Mesenchymal stem cell (in vitro differentiated cells and primary cell): ENCODE measurements at regions not wholly inside any gene's neighbourhood (a gene's known extent, or its start where the extent isn't known, plus 50 kb on each side); places are given as distances from the start of the nearest gene placed in this dataset.

ENCODE experiments used
- DNase-seq: peaks from one replicate; pipeline ENCODE4 v3.0.0-alpha.2; 2013
- H2AFZ ChIP-seq: one replicate; pipeline ENCODE4 v1.6.1; 2013; ENCODE audit warnings: low read depth, mild to moderate bottlenecking, control low read depth, inconsistent platforms, low read length, moderate library complexity
- H2AK5ac ChIP-seq: 2 replicates; pipeline ENCODE4 v1.6.1; 2013; ENCODE audit warnings: low read length, moderate library complexity, mild to moderate bottlenecking, inconsistent platforms; ENCODE audit not compliant: severe bottlenecking
- H2BK120ac ChIP-seq: one replicate; pipeline ENCODE4 v1.6.1; 2013; ENCODE audit warnings: low read depth, mild to moderate bottlenecking, inconsistent platforms, low read length, moderate library complexity
- H2BK12ac ChIP-seq, 2 experiments: one replicate each; pipeline ENCODE4 v1.6.1; 2013; ENCODE audit warnings: inconsistent platforms in 2 of 2, low read length in 2 of 2, mild to moderate bottlenecking in 2 of 2, moderate library complexity in 2 of 2, control low read depth in 1 of 2
- H2BK15ac ChIP-seq: one replicate; pipeline ENCODE4 v1.6.1; 2013; ENCODE audit warnings: mild to moderate bottlenecking, low read depth, inconsistent platforms; ENCODE audit not compliant: poor library complexity, severe bottlenecking
- H2BK5ac ChIP-seq: 2 replicates; pipeline ENCODE4 v1.6.1; 2013; ENCODE audit warnings: low read depth, mild to moderate bottlenecking, low read length, control low read depth, inconsistent platforms; ENCODE audit not compliant: poor library complexity, severe bottlenecking
- H3K14ac ChIP-seq, 2 experiments: one replicate each; pipeline ENCODE4 v1.6.1; 2013; ENCODE audit warnings: inconsistent platforms in 2 of 2, low read length in 2 of 2, control low read depth in 1 of 2, mild to moderate bottlenecking in 1 of 2, moderate library complexity in 1 of 2
- H3K18ac ChIP-seq, 2 experiments: one replicate each; pipeline ENCODE4 v1.6.1; 2013; ENCODE audit warnings: inconsistent platforms in 2 of 2, low read length in 2 of 2, control low read depth in 1 of 2, low read depth in 1 of 2, mild to moderate bottlenecking in 1 of 2
- H3K23ac ChIP-seq, 2 experiments: one replicate each; pipeline ENCODE4 v1.6.1; 2013; ENCODE audit warnings: inconsistent platforms in 2 of 2, low read length in 2 of 2, mild to moderate bottlenecking in 2 of 2, moderate library complexity in 2 of 2, control low read depth in 1 of 2
- H3K27ac ChIP-seq: 2 replicates; pipeline ENCODE4 v1.5.1; 2013; ENCODE audit warnings: mild to moderate bottlenecking, moderate library complexity, low read length, control low read depth, inconsistent platforms; ENCODE audit not compliant: poor library complexity, severe bottlenecking
- H3K27me3 ChIP-seq, 2 experiments: 2 replicates each; pipeline versions ENCODE4 v1.6.1 to v1.7.0; 2013; ENCODE audit warnings: low read length in 2 of 2, mild to moderate bottlenecking in 2 of 2, moderate library complexity in 2 of 2, control low read depth in 1 of 2, inconsistent platforms in 1 of 2; ENCODE audit not compliant: control insufficient read depth in 1 of 2, insufficient read depth in 1 of 2
- H3K36me3 ChIP-seq, 2 experiments: 2 replicates each; pipeline versions ENCODE4 v1.6.1 to v1.7.0; 2013; ENCODE audit warnings: low read length in 2 of 2, control low read depth in 1 of 2, inconsistent platforms in 1 of 2, low read depth in 1 of 2, mild to moderate bottlenecking in 1 of 2; ENCODE audit not compliant: insufficient read depth in 2 of 2, control insufficient read depth in 1 of 2
- H3K4ac ChIP-seq, 2 experiments: one replicate each; pipeline ENCODE4 v1.6.1; 2013; ENCODE audit warnings: inconsistent platforms in 2 of 2, low read length in 2 of 2, mild to moderate bottlenecking in 2 of 2, moderate library complexity in 2 of 2, control low read depth in 1 of 2, low read depth in 1 of 2
- H3K4me1 ChIP-seq: 2 replicates; pipeline ENCODE4 v1.6.1; 2013; ENCODE audit warnings: low read depth, low read length, control low read depth; ENCODE audit not compliant: control insufficient read depth, insufficient read depth
- H3K4me2 ChIP-seq: 2 replicates; pipeline ENCODE4 v1.6.1; 2013; ENCODE audit warnings: low read length, mild to moderate bottlenecking, inconsistent platforms; ENCODE audit not compliant: poor library complexity, severe bottlenecking
- H3K4me3 ChIP-seq, 2 experiments: 2 replicates each; pipeline versions ENCODE4 v1.5.1 to v1.7.0; 2013; ENCODE audit warnings: low read length in 2 of 2, mild to moderate bottlenecking in 2 of 2, control low read depth in 1 of 2, low read depth in 1 of 2; ENCODE audit not compliant: insufficient read depth in 1 of 2
- H3K79me1 ChIP-seq: replicated peaks from 2 replicates; pipeline ENCODE4 v1.6.1; 2013; ENCODE audit warnings: mild to moderate bottlenecking, control low read depth, low read length, inconsistent platforms; ENCODE audit not compliant: poor library complexity, severe bottlenecking
- H3K9ac ChIP-seq: 2 replicates; pipeline ENCODE4 v1.7.0; 2013; ENCODE audit warnings: mild to moderate bottlenecking, low read length, moderate library complexity
- H3K9me3 ChIP-seq: 2 replicates; pipeline ENCODE4 v1.7.0; 2013; ENCODE audit warnings: mild to moderate bottlenecking, low read length; ENCODE audit not compliant: control insufficient read depth
- H4K8ac ChIP-seq: one replicate; pipeline ENCODE4 v1.6.1; 2013; ENCODE audit warnings: inconsistent platforms, mild to moderate bottlenecking, low read length, moderate library complexity
- H4K91ac ChIP-seq: one replicate; pipeline ENCODE4 v1.6.1; 2013; ENCODE audit warnings: mild to moderate bottlenecking, low read length, inconsistent platforms
- WGBS: methylation state at CpG from one replicate; pipeline ENCODE4 v1.1.7; 2013; ENCODE audit warnings: mixed read lengths; 5-methylcytosine and 5-hydroxymethylcytosine counted together

DNA sequence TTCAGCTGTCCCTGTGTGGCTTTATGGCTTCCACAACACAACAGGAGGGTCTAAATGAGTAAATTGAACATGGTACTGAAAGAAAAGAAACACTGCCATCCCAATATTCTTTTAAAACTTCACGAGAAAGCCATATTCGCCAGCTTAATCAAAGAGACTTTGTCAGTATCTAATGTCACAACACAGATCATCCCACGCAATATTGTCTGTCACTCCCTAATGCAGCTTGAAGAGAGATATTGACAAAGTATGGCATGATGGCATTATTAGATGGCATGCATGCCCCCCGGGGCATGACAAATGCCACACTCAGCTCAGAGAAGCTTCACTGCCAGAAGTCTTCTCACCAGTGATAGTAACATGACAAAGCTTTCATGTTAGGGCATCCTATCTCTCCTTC is 197.8 kb downstream of the TTC8 start:
- no peaks in the 10 kb centered on the region for H3K79me1 ChIP-seq
- no peak overlapping the region for H2AFZ ChIP-seq
- no peak overlapping the region for H3K4ac ChIP-seq
- no peak overlapping the region for H2BK15ac ChIP-seq
- no peak overlapping the region for H4K8ac ChIP-seq
- H2BK120ac ChIP-seq: no peak overlapping the region
- H3K9ac ChIP-seq: no peak overlapping the region
- H3K4me2 ChIP-seq: no peak overlapping the region
- H2AK5ac ChIP-seq: no peak overlapping the region
- H3K9me3 ChIP-seq: peaks cover 6% of the 10 kb centered on the region
- no peak overlapping the region for H4K91ac ChIP-seq
- no peak overlapping the region for H3K27ac ChIP-seq
- H2BK5ac ChIP-seq: no peak overlapping the region
- no peak overlapping the region for H2BK12ac ChIP-seq
- peaks cover 0 to 18% of the 10 kb centered on the region in 2 experiments for H3K27me3 ChIP-seq
- no peaks in the 10 kb centered on the region for H3K36me3 ChIP-seq
- H3K23ac ChIP-seq: no peak overlapping the region
- WGBS: 93% methylated on average over 4 of the region's 4 CpGs
- DNase-seq: no peak
- peaks cover 4% of the 10 kb centered on the region for H3K4me1 ChIP-seq
- H3K4me3 ChIP-seq: no peak overlapping the region
- no peak overlapping the region for H3K18ac ChIP-seq
- H3K14ac ChIP-seq: no peak overlapping the region

DNA sequence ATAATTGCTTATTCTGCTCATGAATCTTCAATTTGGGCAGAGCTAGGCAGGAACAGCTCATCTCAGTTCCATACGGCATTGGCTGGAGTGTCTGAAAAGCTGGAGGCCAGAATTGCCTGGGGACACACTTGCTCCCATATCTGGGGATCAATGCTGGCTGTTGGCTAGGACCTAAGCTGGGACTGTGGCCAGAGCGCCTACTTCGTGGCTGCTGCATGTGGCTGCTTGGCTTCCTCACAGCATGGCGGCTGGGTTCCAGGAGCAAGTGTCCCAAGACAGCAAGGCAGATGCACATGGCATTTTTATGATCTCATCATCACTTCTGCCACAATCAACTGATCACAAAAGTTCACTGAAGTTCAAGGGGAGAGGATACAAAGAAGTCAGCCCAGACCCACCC is 200.2 kb downstream of the TTC8 start:
- no peak overlapping the region for H3K4me2 ChIP-seq
- H3K9me3 ChIP-seq: peaks cover 11% of the 10 kb centered on the region
- peak overlapping the region; percentile 70 for H3K9ac ChIP-seq
- H3K23ac ChIP-seq: no peak overlapping the region
- H3K18ac ChIP-seq: no peak overlapping the region
- H2AFZ ChIP-seq: no peak overlapping the region
- no peak overlapping the region for H3K27ac ChIP-seq
- no peak overlapping the region for H3K14ac ChIP-seq
- H2BK120ac ChIP-seq: no peak overlapping the region
- H4K8ac ChIP-seq: no peak overlapping the region
- peak overlapping the region in 1 of 2 experiments; percentile 63 for H3K4me3 ChIP-seq
- H2AK5ac ChIP-seq: no peak overlapping the region
- H3K27me3 ChIP-seq: peaks cover 23 to 34% of the 10 kb centered on the region in 2 experiments
- H4K91ac ChIP-seq: no peak overlapping the region
- DNase-seq: no peak
- no peak overlapping the region for H2BK5ac ChIP-seq
- no peaks in the 10 kb centered on the region for H3K36me3 ChIP-seq
- no peak overlapping the region for H2BK15ac ChIP-seq
- no peak overlapping the region for H3K4ac ChIP-seq
- no peak overlapping the region for H2BK12ac ChIP-seq
- H3K4me1 ChIP-seq: peaks cover 9% of the 10 kb centered on the region
- 97% methylated on average over 4 of the region's 4 CpGs for WGBS
- no peaks in the 10 kb centered on the region for H3K79me1 ChIP-seq

DNA sequence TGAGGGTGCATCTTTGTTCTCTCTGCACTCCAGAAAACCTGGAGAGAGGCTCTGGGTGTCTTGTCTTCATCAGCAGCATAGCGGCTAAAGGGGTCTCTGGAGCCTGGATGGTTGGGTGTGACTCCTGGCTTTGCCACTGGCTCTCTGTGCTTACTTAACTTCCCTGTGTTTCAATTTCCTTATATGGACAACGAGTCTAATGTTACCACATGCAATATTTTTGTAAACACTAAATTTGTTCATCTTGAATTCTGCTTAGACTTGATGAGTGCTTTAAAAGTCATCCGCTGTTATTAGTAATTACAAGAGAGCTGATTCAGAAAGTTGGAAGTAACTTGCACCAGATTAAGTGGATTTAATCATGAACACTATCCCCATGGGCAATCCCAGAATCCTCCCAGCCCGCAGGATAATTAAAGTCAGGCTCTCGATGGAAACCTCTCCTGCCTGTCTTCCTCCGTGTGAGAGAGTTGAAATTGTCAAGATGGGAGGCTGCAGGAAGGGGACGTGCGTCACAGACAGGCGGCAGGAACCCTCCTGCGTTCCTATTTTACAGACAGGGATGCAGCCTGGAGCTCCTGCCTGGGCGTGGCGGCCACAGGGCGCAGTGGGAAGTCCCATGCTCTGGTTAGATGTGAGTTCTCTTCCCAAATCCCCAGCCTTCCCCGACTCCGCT is 201.2 kb downstream of the TTC8 start:
- Histone ChIP-seq H3K4me1 (peaks cover 9% of the 10 kb centered on the region), H2AK5ac (no peak overlapping the region), H3K79me1 (no peaks in the 10 kb centered on the region), H2BK5ac (no peak overlapping the region), H3K27ac (no peak overlapping the region), H3K9me3 (peaks cover 11% of the 10 kb centered on the region), H3K18ac (no peak overlapping the region), H4K91ac (no peak overlapping the region), H3K4me2 (no peak overlapping the region), H2AFZ (no peak overlapping the region), H2BK12ac (no peak overlapping the region), H3K4me3 (peak overlapping the region in 1 of 2 experiments; percentile 63), H2BK120ac (no peak overlapping the region), H4K8ac (no peak overlapping the region), H3K4ac (no peak overlapping the region), H3K27me3 (peaks cover 34 to 44% of the 10 kb centered on the region in 2 experiments), H3K14ac (no peak overlapping the region), H3K36me3 (no peaks in the 10 kb centered on the region), H3K23ac (no peak overlapping the region), H2BK15ac (peak overlapping the region; percentile 57), H3K9ac (peak overlapping the region; percentile 70)
- 79% methylated on average over 12 of the region's 15 CpGs for WGBS
- no peak for DNase-seq

DNA sequence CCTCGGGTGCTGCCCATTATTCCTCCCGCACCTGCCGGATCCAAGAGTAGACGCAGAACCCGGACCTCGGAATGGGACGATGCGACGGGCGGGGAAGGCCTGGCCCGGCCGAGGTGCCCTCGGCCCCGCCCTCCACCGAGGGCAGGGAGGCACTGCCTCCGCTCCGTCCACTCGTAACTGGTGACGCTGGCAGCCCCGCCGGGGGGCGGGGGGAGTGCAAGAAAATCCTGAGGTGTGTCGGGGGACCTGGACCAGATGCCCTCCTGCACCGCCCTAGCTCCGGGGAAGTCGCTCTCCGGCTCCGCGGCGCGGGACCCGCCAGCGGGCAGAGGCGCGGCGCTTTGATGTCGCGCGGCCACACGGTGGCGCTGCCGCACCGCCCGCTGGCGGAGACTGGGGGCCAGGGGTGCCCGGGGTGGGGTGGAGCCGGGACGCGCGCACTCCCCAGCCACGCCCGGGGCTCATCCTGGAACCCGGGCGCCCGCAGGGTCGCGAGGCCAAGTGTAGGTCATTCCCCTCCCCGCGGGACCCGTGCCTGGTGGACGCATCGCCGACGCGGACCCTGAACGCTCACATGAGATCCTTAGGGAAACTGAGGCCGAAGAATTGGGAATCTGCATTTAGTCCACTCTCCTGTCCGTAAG is 202.8 kb downstream of the TTC8 start:
- H3K4me2 ChIP-seq: peak overlapping the region; percentile 100
- peak; percentile 40 for DNase-seq
- peaks cover 40 to 50% of the 10 kb centered on the region in 2 experiments for H3K27me3 ChIP-seq
- 1% methylated on average over 68 of the region's 68 CpGs for WGBS
- H3K36me3 ChIP-seq: no peaks in the 10 kb centered on the region
- no peak overlapping the region for H2BK15ac ChIP-seq
- no peak overlapping the region for H3K14ac ChIP-seq
- peak overlapping the region in 1 of 2 experiments; percentile 70 for H3K23ac ChIP-seq
- no peak overlapping the region for H3K27ac ChIP-seq
- H2AFZ ChIP-seq: peak overlapping the region; percentile 64
- peaks cover 11% of the 10 kb centered on the region for H3K9me3 ChIP-seq
- H3K4ac ChIP-seq: peak overlapping the region in 1 of 2 experiments; percentile 53
- H2AK5ac ChIP-seq: no peak overlapping the region
- no peak overlapping the region for H4K8ac ChIP-seq
- no peak overlapping the region for H2BK120ac ChIP-seq
- H3K4me3 ChIP-seq: peak overlapping the region; percentile 68 to 77
- H2BK12ac ChIP-seq: peak overlapping the region in 1 of 2 experiments; percentile 15
- peak overlapping the region; percentile 74 for H3K9ac ChIP-seq
- no peak overlapping the region for H4K91ac ChIP-seq
- H2BK5ac ChIP-seq: no peak overlapping the region
- H3K4me1 ChIP-seq: peaks cover 9% of the 10 kb centered on the region
- H3K18ac ChIP-seq: no peak overlapping the region
- no peaks in the 10 kb centered on the region for H3K79me1 ChIP-seq
